Cerebellar cortex (tissue), 1 donor: ENCODE measurements at regions not wholly inside any gene's neighbourhood (a gene's known extent, or its start where the extent isn't known, plus 50 kb on each side); places are given as distances from the start of the nearest gene placed in this dataset.

Experiments used
- DNase-seq: peaks from one replicate; pipeline ENCODE4 v3.0.0-alpha.2; 2015; ENCODE audit warnings: low spot score

GRCh38 chr6:80404889-80405288 lies 298.4 kb downstream of the BCKDHB start:
- no peak for DNase-seq

- no peak for DNase-seq
These were observed 296.9 kb downstream of the BCKDHB start for GRCh38 chr6:80403365-80403764.

GRCh38 chr6:80402266-80402665 lies 295.8 kb downstream of the BCKDHB start:
- no peak for DNase-seq
